Neural crest cell (in vitro differentiated cells): ENCODE measurements at regions not wholly inside any gene's neighbourhood (a gene's known extent, or its start where the extent isn't known, plus 50 kb on each side); places are given as distances from the start of the nearest gene placed in this dataset.

Source experiments
- DNase-seq: peaks from one replicate; pipeline ENCODE4 v3.0.0; 2021; ENCODE audit warnings: low read depth, mixed read lengths, low spot score
- H3K27ac Mint-ChIP-seq: one replicate; pipeline ENCODE4 v1.8.0; 2021; ENCODE audit warnings: mild to moderate bottlenecking, mixed read lengths; ENCODE audit not compliant: unreplicated experiment
- H3K27me3 Mint-ChIP-seq: 2 replicates; pipeline ENCODE4 v1.8.0; 2021; ENCODE audit warnings: low read depth, mild to moderate bottlenecking, mixed read lengths
- H3K36me3 Mint-ChIP-seq: 2 replicates; pipeline ENCODE4 v1.8.0; 2021; ENCODE audit warnings: low read depth, mild to moderate bottlenecking, mixed read lengths
- H3K4me1 Mint-ChIP-seq: 2 replicates; pipeline ENCODE4 v1.8.0; 2021; ENCODE audit warnings: mixed read lengths
- H3K4me3 Mint-ChIP-seq: one replicate; pipeline ENCODE4 v1.8.0; 2021; ENCODE audit warnings: mild to moderate bottlenecking, mixed read lengths
- H3K9me3 Mint-ChIP-seq: 2 replicates; pipeline ENCODE4 v1.8.0; 2021; ENCODE audit warnings: mixed read lengths
- TF ChIP-seq, protein P1 (sequence below): fragments of 200-600 bp; sonication (generic); conservative IDR thresholded peaks from 2 replicates; pipeline ENCODE4 v1.5.0; 2021; ENCODE audit warnings: antibody characterized with exemption, mild to moderate bottlenecking

- H3K4me1 Mint-ChIP-seq, result no peaks in the 10 kb centered on the region
- H3K9me3 Mint-ChIP-seq, result no peaks in the 10 kb centered on the region
- no peaks in the 10 kb centered on the region for H3K27me3 Mint-ChIP-seq
- DNase-seq, result no peak
- TF ChIP-seq, protein P1, sequence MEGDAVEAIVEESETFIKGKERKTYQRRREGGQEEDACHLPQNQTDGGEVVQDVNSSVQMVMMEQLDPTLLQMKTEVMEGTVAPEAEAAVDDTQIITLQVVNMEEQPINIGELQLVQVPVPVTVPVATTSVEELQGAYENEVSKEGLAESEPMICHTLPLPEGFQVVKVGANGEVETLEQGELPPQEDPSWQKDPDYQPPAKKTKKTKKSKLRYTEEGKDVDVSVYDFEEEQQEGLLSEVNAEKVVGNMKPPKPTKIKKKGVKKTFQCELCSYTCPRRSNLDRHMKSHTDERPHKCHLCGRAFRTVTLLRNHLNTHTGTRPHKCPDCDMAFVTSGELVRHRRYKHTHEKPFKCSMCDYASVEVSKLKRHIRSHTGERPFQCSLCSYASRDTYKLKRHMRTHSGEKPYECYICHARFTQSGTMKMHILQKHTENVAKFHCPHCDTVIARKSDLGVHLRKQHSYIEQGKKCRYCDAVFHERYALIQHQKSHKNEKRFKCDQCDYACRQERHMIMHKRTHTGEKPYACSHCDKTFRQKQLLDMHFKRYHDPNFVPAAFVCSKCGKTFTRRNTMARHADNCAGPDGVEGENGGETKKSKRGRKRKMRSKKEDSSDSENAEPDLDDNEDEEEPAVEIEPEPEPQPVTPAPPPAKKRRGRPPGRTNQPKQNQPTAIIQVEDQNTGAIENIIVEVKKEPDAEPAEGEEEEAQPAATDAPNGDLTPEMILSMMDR, result no peak
- no peaks in the 10 kb centered on the region for H3K36me3 Mint-ChIP-seq
- H3K4me3 Mint-ChIP-seq, result no peak overlapping the region
- no peak overlapping the region for H3K27ac Mint-ChIP-seq
Observed at GRCh38 chr3:159782724-159783421, 205.8 kb upstream of the IL12A start.

GRCh38 chr3:159783780-159784742, 204.6 kb upstream of the IL12A start:
- Mint-ChIP-seq H3K9me3 (no peaks in the 10 kb centered on the region), H3K27me3 (no peaks in the 10 kb centered on the region), H3K36me3 (no peaks in the 10 kb centered on the region), H3K27ac (no peak overlapping the region), H3K4me1 (no peaks in the 10 kb centered on the region), H3K4me3 (no peak overlapping the region)
- TF ChIP-seq, protein P1, result no peak
- DNase-seq, result no peak

DNA sequence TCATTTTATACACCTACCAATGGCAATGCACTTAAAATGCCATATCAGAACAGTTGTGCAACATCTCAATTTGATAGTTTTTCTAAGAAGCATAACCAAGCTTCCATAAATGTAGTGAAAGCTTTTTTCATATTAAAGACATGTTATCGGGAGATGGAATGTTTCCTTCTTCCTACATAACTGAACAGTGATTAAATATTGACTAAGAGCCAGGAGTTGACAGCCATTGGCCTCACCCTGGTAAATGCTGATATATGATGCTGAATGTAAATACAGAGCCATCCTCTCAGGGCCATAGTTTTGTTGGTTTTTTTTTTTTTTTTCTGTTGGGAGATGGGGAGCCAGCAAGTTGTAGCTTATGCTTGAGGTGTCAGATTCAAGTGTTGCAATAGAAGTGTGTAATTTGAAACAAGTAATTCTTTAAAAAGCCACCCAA, 203.3 kb upstream of the IL12A start:
- H3K27ac Mint-ChIP-seq, result no peak overlapping the region
- H3K4me3 Mint-ChIP-seq, result no peak overlapping the region

DNA sequence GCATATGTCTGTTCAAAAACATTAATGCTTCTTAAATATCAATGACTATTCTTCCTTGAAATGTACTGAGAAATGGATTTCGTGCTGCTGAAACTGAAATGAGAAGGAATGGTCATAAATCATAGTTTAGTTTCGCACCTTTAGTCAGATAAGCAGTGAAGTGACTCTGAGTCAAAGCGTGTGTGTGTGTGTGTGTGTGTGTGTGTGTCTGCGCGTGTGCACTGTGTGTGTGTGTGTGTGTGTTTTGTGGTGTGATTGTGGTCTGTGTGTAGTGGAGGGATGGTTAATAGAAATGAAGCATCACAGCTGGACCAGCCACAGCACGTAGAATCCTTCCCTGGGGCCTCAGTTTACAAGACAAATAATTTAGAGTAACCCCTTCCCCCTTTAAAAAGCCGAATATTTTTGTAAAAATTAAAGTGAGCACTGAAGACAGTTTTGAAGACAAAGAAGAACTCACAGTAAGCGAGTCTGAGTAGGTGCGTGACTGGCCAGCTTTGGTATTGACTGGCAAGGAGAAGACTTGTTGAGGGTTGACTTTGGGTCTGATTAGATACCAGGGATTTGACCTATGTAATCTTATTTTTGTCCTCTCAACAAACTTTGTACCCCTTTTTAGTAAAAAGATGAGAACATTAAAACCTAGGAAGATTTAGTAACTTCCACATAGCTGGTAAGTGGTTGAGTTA, 202.0 kb upstream of the IL12A start:
- TF ChIP-seq, protein P1, result no peak
- no peaks in the 10 kb centered on the region for H3K9me3 Mint-ChIP-seq
- no peaks in the 10 kb centered on the region for H3K27me3 Mint-ChIP-seq
- H3K27ac Mint-ChIP-seq, result no peak overlapping the region
- H3K36me3 Mint-ChIP-seq, result no peaks in the 10 kb centered on the region
- H3K4me1 Mint-ChIP-seq, result no peaks in the 10 kb centered on the region
- DNase-seq, result no peak
- H3K4me3 Mint-ChIP-seq, result no peak overlapping the region

More for the DNA sequence above, 203.3 kb upstream of the IL12A start:
- no peaks in the 10 kb centered on the region for H3K4me1 Mint-ChIP-seq
- no peaks in the 10 kb centered on the region for H3K36me3 Mint-ChIP-seq
- TF ChIP-seq, protein P1, result no peak
- H3K27me3 Mint-ChIP-seq, result no peaks in the 10 kb centered on the region
- no peak for DNase-seq
- no peaks in the 10 kb centered on the region for H3K9me3 Mint-ChIP-seq

GRCh38 chr3:159787178-159787574, 201.5 kb upstream of the IL12A start:
- H3K27me3 Mint-ChIP-seq, result no peaks in the 10 kb centered on the region
- TF ChIP-seq, protein P1, result no peak
- H3K9me3 Mint-ChIP-seq, result no peaks in the 10 kb centered on the region
- H3K27ac Mint-ChIP-seq, result no peak overlapping the region
- no peak for DNase-seq
- H3K4me3 Mint-ChIP-seq, result no peak overlapping the region
- no peaks in the 10 kb centered on the region for H3K36me3 Mint-ChIP-seq
- no peaks in the 10 kb centered on the region for H3K4me1 Mint-ChIP-seq
